HCT116 (cell line): ENCODE measurements at regions not wholly inside any gene's neighbourhood (a gene's known extent, or its start where the extent isn't known, plus 50 kb on each side); places are given as distances from the start of the nearest gene placed in this dataset.

ENCODE experiments used
- ATAC-seq: fragments of 200-7000 bp; cut with Tn5 transposase; 2 replicates; pipeline ENCODE4 v1.9.1; 2020; ENCODE audit warnings: mild to moderate bottlenecking, moderate library complexity
- BruUV-seq: library from RNA; stranded (reverse); fragments of 400-500 nt; replicated peaks from 2 replicates; lab custom pipeline; 2021; lab: Mats Ljungman, UMichigan
- CTCF ChIA-PET: fragments of 300-600 bp; sonication (Branson Sonifier 250); formaldehyde crosslinking; loops from one replicate; lab custom pipeline; 2021; ENCODE audit warnings: antibody characterized with exemption; lab: Charles Lee
- POLR2A ChIA-PET: fragments of 300-600, 350-600 bp; sonication (Branson Sonifier 250); formaldehyde crosslinking; loops from one replicate; lab custom pipeline; 2021; ENCODE audit warnings: antibody characterized with exemption; lab: Charles Lee
- RAD21 ChIA-PET, 2 experiments: fragments of 300-600 bp; sonication (Branson Sonifier 250); formaldehyde crosslinking; loops; one replicate each; lab custom pipeline; 2023; ENCODE audit warnings: low total read pairs in 2 of 2; ENCODE audit not compliant: uncharacterized antibody in 2 of 2, unreplicated experiment in 2 of 2, low non-redundant PET in 1 of 2; lab: Charles Lee
- DNase-seq: peaks from one replicate; pipeline ENCODE4 v3.0.0-alpha.2; 2010; ENCODE audit warnings: low read depth, low spot score
- H2AFZ ChIP-seq: fragments of 200-600 bp; shearing (Covaris generic), sonication (generic); 2 replicates; pipeline ENCODE4 v1.6.1; 2017; ENCODE audit warnings: low read depth, mixed run types, mixed read lengths, antibody characterized with exemption, low read length; ENCODE audit not compliant: poor library complexity, severe bottlenecking
- H3K27ac ChIP-seq: 2 replicates; pipeline ENCODE4 v1.5.1; 2012; ENCODE audit warnings: low read depth, low read length
- H3K27me3 ChIP-seq: fragments of 200-600 bp; sonication (generic); 2 replicates; pipeline ENCODE4 v1.6.1; 2016; ENCODE audit warnings: mixed run types, low read length, mixed read lengths; ENCODE audit not compliant: insufficient read depth
- H3K36me3 ChIP-seq, 2 experiments: fragments of 200-500 bp in 1 of 2; fragments of 200-600 bp in 1 of 2; sonication (Bioruptor generic) in 1 of 2; sonication (generic) in 1 of 2; 2 replicates each; pipeline versions ENCODE4 v1.5.1 to v1.6.1; 2014 to 2016; ENCODE audit warnings: low read length in 2 of 2, inconsistent platforms in 1 of 2, mixed read lengths in 1 of 2, mixed run types in 1 of 2; ENCODE audit not compliant: insufficient read depth in 2 of 2, control insufficient read depth in 1 of 2
- H3K4me1 ChIP-seq, 2 experiments: fragments of 200-600 bp in 1 of 2; sonication (generic) in 1 of 2; 2 replicates each; pipeline versions ENCODE4 v1.5.1 to v1.6.1; 2012 to 2017; ENCODE audit warnings: low read length in 2 of 2, inconsistent platforms in 1 of 2, mild to moderate bottlenecking in 1 of 2, mixed read lengths in 1 of 2, mixed run types in 1 of 2, moderate library complexity in 1 of 2; ENCODE audit not compliant: insufficient read depth in 2 of 2, control insufficient read depth in 1 of 2
- H3K4me2 ChIP-seq: fragments of 200-600 bp; sonication (generic); 2 replicates; pipeline ENCODE4 v1.6.1; 2017; ENCODE audit warnings: mixed run types, low read length, mixed read lengths
- H3K4me3 ChIP-seq, 2 experiments: fragments of 200-600 bp in 1 of 2; sonication (generic) in 1 of 2; replicated peaks in 1 of 2; 2 replicates each; pipeline ENCODE4 v1.5.1; 2011 to 2016; ENCODE audit warnings: low read length in 2 of 2, control low read depth in 1 of 2, low read depth in 1 of 2, mild to moderate bottlenecking in 1 of 2, mixed read lengths in 1 of 2, mixed run types in 1 of 2
- H3K79me2 ChIP-seq: fragments of 200-600 bp; sonication (generic); 2 replicates; pipeline ENCODE4 v1.6.1; 2017; ENCODE audit warnings: mild to moderate bottlenecking, mixed run types, low read length, moderate library complexity, mixed read lengths; ENCODE audit not compliant: insufficient read depth
- H3K9ac ChIP-seq: fragments of 200-600 bp; sonication (generic); 2 replicates; pipeline ENCODE4 v1.6.1; 2016; ENCODE audit warnings: low read length, mixed read lengths
- H3K9me2 ChIP-seq: fragments of 200-600 bp; sonication (generic), shearing (Covaris generic); 2 replicates; pipeline ENCODE4 v1.6.1; 2017; ENCODE audit warnings: mixed run types, mild to moderate bottlenecking, moderate library complexity; ENCODE audit not compliant: insufficient read depth
- H3K9me3 ChIP-seq, 2 experiments: fragments of 200-500 bp in 1 of 2; fragments of 200-600 bp in 1 of 2; sonication (Bioruptor generic) in 1 of 2; sonication (generic) in 1 of 2; 2 replicates each; pipeline ENCODE4 v1.6.1; 2014 to 2017; ENCODE audit warnings: low read length in 2 of 2, mixed read lengths in 2 of 2, inconsistent platforms in 1 of 2, low read depth in 1 of 2, mild to moderate bottlenecking in 1 of 2, mixed run types in 1 of 2, moderate library complexity in 1 of 2; ENCODE audit not compliant: control insufficient read depth in 1 of 2, insufficient read depth in 1 of 2
- H4K20me1 ChIP-seq: fragments of 200-600 bp; sonication (generic), shearing (Covaris generic); 2 replicates; pipeline ENCODE4 v1.6.1; 2017; ENCODE audit warnings: mixed run types, mild to moderate bottlenecking, moderate library complexity; ENCODE audit not compliant: insufficient read depth
- ELF1 ChIP-seq: IDR thresholded peaks from 2 replicates; pipeline ENCODE4 v1.6.1; 2012; ENCODE audit warnings: low read depth, borderline replicate concordance
- EZH2 ChIP-seq: fragments of 200-600 bp; sonication (generic); IDR thresholded peaks from 2 replicates; pipeline ENCODE4 v1.6.1; 2017; ENCODE audit warnings: antibody characterized with exemption, mixed run types
- FOSL1 ChIP-seq: IDR thresholded peaks from 2 replicates; pipeline ENCODE4 v1.6.1; 2012; ENCODE audit warnings: low read depth
- JUND ChIP-seq: IDR thresholded peaks from 2 replicates; pipeline ENCODE4 v1.6.1; 2012
- POLR2A ChIP-seq: IDR thresholded peaks from 2 replicates; pipeline ENCODE4 v1.7.0; 2011; ENCODE audit warnings: borderline replicate concordance; ENCODE audit not compliant: insufficient read depth, insufficient read length; ENCODE audit errors: extremely low read depth
- RAD21 ChIP-seq: IDR thresholded peaks from 2 replicates; pipeline ENCODE4 v1.6.1; 2012; ENCODE audit warnings: low read depth, mild to moderate bottlenecking
- SIN3A ChIP-seq: IDR thresholded peaks from 2 replicates; pipeline ENCODE4 v1.6.1; 2012; ENCODE audit warnings: low read depth
- TCF7L2 ChIP-seq: IDR thresholded peaks from 2 replicates; pipeline ENCODE4 v1.7.0; 2011; ENCODE audit warnings: borderline replicate concordance, inconsistent platforms; ENCODE audit not compliant: insufficient read depth, insufficient read length; ENCODE audit errors: extremely low read depth
- ZNF274 ChIP-seq: fragments of 200-500 bp; sonication (Bioruptor generic); IDR thresholded peaks from 2 replicates; pipeline ENCODE4 v1.6.1; 2014; ENCODE audit warnings: mild to moderate bottlenecking, low read depth, low read length, inconsistent platforms
- intact Hi-C: fragments of 100-400 bp; cut with micrococcal nuclease; formaldehyde crosslinking; loops from 2 replicates; pipeline ENCODE4 v1.10.0; 2022
- TF ChIP-seq, protein P1 (sequence below): IDR thresholded peaks from 2 replicates; pipeline ENCODE4 v1.6.1; 2012
- TF ChIP-seq, protein P2 (sequence below): IDR thresholded peaks from 2 replicates; pipeline ENCODE4 v1.6.1; 2011; ENCODE audit warnings: mild to moderate bottlenecking, low read length, moderate library complexity; ENCODE audit not compliant: insufficient replicate concordance; ENCODE audit errors: extremely low read depth

DNA sequence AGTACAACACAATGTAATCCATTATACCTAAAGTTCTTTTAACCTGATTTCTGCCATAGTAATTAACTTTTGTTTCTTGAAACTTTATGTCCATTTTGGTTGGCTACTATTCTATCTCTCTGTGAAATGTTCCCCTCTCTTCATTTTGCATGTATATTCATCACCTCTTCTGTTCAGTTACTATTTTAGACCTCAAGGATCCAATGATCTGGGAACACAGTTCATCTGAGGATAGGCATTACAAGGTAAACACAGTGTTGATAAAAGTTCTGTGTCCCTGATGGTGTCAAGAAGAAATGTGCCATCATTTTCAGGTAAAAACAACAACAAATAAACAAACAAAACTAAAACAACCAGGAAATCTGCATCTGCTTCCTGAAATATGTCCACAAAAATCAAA lies 102.2 kb upstream of the IFNG-AS1 start:
- intact Hi-C loops = no loop called here
- CTCF ChIA-PET = no interaction called here
- no peak overlapping the region for H2AFZ ChIP-seq
- no peaks in the 10 kb centered on the region for H3K9me2 ChIP-seq
- POLR2A ChIA-PET = no interaction called here
- no peak for DNase-seq
- H4K20me1 ChIP-seq = no peaks in the 10 kb centered on the region
- H3K4me1 ChIP-seq = no peaks in the 10 kb centered on the region
- TF ChIP-seq, protein P1, sequence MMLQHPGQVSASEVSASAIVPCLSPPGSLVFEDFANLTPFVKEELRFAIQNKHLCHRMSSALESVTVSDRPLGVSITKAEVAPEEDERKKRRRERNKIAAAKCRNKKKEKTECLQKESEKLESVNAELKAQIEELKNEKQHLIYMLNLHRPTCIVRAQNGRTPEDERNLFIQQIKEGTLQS = no peak
- TF ChIP-seq EZH2 (no peak), ZNF274 (no peak), TCF7L2 (no peak), FOSL1 (no peak), RAD21 (no peak), SIN3A (no peak), JUND (no peak), POLR2A (no peak), ELF1 (no peak)
- TF ChIP-seq, protein P2, sequence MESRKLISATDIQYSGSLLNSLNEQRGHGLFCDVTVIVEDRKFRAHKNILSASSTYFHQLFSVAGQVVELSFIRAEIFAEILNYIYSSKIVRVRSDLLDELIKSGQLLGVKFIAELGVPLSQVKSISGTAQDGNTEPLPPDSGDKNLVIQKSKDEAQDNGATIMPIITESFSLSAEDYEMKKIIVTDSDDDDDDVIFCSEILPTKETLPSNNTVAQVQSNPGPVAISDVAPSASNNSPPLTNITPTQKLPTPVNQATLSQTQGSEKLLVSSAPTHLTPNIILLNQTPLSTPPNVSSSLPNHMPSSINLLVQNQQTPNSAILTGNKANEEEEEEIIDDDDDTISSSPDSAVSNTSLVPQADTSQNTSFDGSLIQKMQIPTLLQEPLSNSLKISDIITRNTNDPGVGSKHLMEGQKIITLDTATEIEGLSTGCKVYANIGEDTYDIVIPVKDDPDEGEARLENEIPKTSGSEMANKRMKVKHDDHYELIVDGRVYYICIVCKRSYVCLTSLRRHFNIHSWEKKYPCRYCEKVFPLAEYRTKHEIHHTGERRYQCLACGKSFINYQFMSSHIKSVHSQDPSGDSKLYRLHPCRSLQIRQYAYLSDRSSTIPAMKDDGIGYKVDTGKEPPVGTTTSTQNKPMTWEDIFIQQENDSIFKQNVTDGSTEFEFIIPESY = no peak
- H3K27me3 ChIP-seq = 0 out of 2 replicates have a peak, but pooled peaks cover 5% of the 10 kb centered on the region
- no peaks in the 10 kb centered on the region for H3K36me3 ChIP-seq
- no peaks in the 10 kb centered on the region for H3K79me2 ChIP-seq
- no peak overlapping the region for H3K4me2 ChIP-seq
- ATAC-seq = no peak
- BruUV-seq = no TSS peak
- H3K27ac ChIP-seq = no peak overlapping the region
- no peak overlapping the region for H3K9ac ChIP-seq
- no peaks in the 10 kb centered on the region for H3K9me3 ChIP-seq
- RAD21 ChIA-PET = no interaction called here
- H3K4me3 ChIP-seq = no peak overlapping the region
